ENCODE measurements at regions not wholly inside any gene's neighbourhood (a gene's known extent, or its start where the extent isn't known, plus 50 kb on each side); places are given as distances from the start of the nearest gene placed in this dataset.

DNA sequence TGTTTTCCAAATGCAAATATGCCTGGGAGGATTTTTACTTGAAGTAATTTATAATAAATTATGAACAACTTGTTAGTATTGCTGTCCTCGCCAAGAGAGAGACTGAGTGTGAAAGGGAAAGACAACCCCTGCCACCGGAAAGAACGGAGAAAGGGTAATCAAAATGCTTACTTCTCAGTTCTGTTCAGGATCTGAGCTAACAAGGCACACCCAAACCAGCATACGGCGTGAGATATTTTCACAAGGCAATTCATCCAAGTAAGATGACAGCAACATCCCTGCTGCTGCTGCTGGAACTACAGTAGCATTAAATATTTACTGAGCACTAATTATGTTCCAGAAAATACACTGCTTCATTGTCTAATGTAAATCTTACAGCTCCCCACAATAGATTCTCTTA, 96.1 kb downstream of the KBTBD8 start:
- H3K36me3 ChIP-seq: no peaks in the 10 kb centered on the region
- TF ChIP-seq, protein P1, sequence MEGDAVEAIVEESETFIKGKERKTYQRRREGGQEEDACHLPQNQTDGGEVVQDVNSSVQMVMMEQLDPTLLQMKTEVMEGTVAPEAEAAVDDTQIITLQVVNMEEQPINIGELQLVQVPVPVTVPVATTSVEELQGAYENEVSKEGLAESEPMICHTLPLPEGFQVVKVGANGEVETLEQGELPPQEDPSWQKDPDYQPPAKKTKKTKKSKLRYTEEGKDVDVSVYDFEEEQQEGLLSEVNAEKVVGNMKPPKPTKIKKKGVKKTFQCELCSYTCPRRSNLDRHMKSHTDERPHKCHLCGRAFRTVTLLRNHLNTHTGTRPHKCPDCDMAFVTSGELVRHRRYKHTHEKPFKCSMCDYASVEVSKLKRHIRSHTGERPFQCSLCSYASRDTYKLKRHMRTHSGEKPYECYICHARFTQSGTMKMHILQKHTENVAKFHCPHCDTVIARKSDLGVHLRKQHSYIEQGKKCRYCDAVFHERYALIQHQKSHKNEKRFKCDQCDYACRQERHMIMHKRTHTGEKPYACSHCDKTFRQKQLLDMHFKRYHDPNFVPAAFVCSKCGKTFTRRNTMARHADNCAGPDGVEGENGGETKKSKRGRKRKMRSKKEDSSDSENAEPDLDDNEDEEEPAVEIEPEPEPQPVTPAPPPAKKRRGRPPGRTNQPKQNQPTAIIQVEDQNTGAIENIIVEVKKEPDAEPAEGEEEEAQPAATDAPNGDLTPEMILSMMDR (IDR thresholded peaks at IDR 0.05): no peak
- DNase-seq (ENCODE audit: low spot score in 2 of 2): no peak
- no peaks in the 10 kb centered on the region for H3K9me3 ChIP-seq
- intact Hi-C loops (cut with DNase I): no loop called here
- H3K27ac ChIP-seq: no peak overlapping the region
- no peak overlapping the region for H3K4me3 ChIP-seq
- H3K27me3 ChIP-seq: no peaks in the 10 kb centered on the region
- H3K4me1 ChIP-seq: no peaks in the 10 kb centered on the region

DNA sequence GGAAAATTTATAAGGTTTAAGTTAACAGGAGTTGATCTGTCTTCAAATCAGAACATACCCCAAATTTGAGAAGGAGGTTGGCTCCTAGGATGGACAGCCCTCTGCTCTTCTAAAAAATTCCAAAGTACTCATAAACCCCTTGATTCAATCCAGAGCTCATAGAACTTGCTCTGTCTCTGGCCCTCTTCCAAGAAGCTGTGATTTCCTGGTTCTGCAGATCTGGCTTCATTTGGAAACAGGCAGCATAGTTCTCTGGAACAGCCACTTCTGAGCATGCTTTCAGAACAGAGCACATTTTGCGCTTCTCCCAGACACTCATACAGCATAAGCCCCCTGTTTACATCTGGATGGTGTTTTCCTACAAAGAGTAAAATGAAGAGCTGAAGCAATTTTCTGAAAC, 96.7 kb downstream of the KBTBD8 start:
- no peaks in the 10 kb centered on the region for H3K36me3 ChIP-seq
- no peak overlapping the region for H3K27ac ChIP-seq
- H3K4me1 ChIP-seq: no peaks in the 10 kb centered on the region
- H3K27me3 ChIP-seq: no peaks in the 10 kb centered on the region
- intact Hi-C loops (cut with DNase I): no loop called here
- no peak overlapping the region for H3K4me3 ChIP-seq
- H3K9me3 ChIP-seq: no peaks in the 10 kb centered on the region
- TF ChIP-seq, protein P1 (IDR thresholded peaks at IDR 0.05): no peak
- no peak for DNase-seq (ENCODE audit: low spot score in 2 of 2)

DNA sequence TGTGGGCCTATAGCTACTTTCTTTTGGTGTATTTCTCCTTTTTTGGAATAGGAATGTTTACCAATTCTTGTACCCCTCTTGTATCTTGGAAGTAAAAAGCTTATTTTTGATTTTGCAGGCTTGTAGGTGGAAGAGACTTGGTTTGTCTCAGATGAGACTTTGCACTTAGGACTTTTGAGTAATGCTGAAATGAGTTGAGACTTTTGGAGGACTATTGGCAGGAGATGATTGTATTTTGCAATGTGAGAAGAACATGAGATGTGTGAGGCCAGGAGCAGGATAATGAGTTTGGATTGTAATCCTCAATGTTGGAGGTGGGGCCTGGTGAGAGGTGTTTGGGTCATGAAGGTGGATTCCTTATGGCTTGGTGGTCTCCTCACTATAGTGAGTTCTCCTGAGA, 106.3 kb downstream of the KBTBD8 start:
- TF ChIP-seq, protein P1 (IDR thresholded peaks at IDR 0.05): no peak
- Histone ChIP-seq H3K27me3 (no peaks in the 10 kb centered on the region), H3K4me3 (no peak overlapping the region), H3K4me1 (no peaks in the 10 kb centered on the region), H3K27ac (no peak overlapping the region), H3K9me3 (no peaks in the 10 kb centered on the region), H3K36me3 (no peaks in the 10 kb centered on the region)
- intact Hi-C loops (cut with DNase I): no loop called here
- no peak for DNase-seq (ENCODE audit: low spot score in 2 of 2)

DNA sequence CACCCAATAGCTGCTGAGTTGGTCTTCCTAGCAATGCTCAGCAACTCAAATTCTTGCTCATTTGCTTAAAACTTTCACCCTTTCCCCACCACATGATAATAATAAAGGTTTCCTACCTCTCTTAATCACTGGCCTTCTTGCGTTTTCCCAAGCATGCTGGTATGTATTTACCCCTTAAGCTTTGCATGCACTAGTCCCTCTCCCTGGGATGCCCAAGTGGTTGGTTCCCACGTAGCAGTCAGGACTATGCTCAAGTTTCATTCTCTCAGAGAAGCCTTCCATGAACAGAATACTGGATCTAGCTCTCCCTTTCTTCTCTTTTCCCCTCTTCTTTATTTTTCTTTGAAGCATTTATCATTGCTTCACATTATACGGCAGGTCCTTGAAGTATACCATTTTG, 108.8 kb downstream of the KBTBD8 start:
- no peak overlapping the region for H3K4me3 ChIP-seq
- intact Hi-C loops (cut with DNase I): no loop called here
- H3K36me3 ChIP-seq: no peaks in the 10 kb centered on the region
- H3K27me3 ChIP-seq: no peaks in the 10 kb centered on the region
- TF ChIP-seq, protein P1 (IDR thresholded peaks at IDR 0.05): no peak
- no peaks in the 10 kb centered on the region for H3K4me1 ChIP-seq
- no peak overlapping the region for H3K27ac ChIP-seq
- H3K9me3 ChIP-seq: no peaks in the 10 kb centered on the region
- DNase-seq (ENCODE audit: low spot score in 2 of 2): no peak

DNA sequence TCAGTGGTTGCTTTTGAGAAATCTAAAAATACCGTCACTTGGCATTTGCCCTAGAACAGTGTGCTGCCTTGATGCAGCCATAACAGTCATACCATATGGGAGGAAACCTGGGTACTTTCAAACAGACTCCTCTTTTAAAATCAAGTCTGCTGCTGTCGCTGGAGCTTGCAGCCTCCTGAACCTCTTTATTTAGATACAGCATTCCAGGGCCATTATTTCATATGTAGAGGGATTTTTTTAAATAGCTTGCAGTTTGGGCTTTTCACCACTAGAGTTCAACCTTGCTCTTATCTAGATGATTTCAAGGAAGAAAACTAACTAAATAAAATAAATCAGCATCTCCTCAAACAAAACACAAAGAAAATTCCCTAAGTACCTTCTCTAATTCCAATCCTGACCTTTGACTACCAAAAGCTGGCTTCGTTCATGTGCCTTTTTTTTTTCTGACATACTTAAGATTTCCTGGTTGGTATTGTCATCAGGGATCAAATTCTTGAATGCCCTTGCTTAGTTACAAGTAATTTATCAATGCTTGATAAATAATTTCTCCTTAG, 111.6 kb downstream of the KBTBD8 start:
- no peak overlapping the region for H3K27ac ChIP-seq
- intact Hi-C loops (cut with DNase I): loop anchor here (5.0 kb wide), 1 partner anchor 1768 kb away; no protein-coding TSS in a partner anchor
- no peak for DNase-seq (ENCODE audit: low spot score in 2 of 2)

More for the DNA sequence above, 111.6 kb downstream of the KBTBD8 start:
- H3K36me3 ChIP-seq: no peaks in the 10 kb centered on the region
- no peaks in the 10 kb centered on the region for H3K4me1 ChIP-seq
- no peaks in the 10 kb centered on the region for H3K9me3 ChIP-seq
- TF ChIP-seq, protein P1 (IDR thresholded peaks at IDR 0.05): peak; percentile 19 to 43 (median 37)
- no peaks in the 10 kb centered on the region for H3K27me3 ChIP-seq
- no peak overlapping the region for H3K4me3 ChIP-seq

Measured in ascending aorta (tissue), 2 donors.